ENCODE measurements at regions not wholly inside any gene's neighbourhood (a gene's known extent, or its start where the extent isn't known, plus 50 kb on each side); places are given as distances from the start of the nearest gene placed in this dataset.
"Not testable (repeated sequence)": the region's sequence is repeated elsewhere in the genome, so short reads cannot be mapped to it uniquely, and the experiment has no call there.

DNA sequence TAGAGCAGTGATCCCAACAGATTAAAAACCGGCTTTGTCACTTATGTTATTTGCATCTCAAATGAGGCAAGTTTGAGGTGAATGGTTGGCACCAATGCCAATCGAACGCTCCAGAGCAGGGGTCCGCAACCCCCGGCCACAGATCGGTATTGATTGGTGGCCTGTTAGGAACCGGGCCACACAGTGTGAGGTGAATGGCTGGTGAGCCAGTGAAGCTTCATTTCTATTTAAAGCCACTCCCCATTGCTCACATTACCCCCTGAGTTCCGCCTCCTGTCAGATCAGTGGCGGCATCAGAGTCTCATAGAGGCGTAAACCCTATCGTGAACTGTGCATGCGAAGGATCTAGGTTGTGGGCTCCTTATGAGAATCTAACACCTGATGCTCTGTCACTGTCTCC is 132.0 kb downstream of the TMEM182 start:
- H3K9me3 ChIP-seq (ENCODE audit: low read depth, low read length), result no peaks in the 10 kb centered on the region
- peaks cover 3% of the 10 kb centered on the region for H3K4me1 ChIP-seq (ENCODE audit: insufficient read depth, low read length)
- H3K4me2 ChIP-seq (ENCODE audit: insufficient read depth, low read length), result no peak overlapping the region
- no peaks in the 10 kb centered on the region for H4K20me1 ChIP-seq (ENCODE audit: insufficient read depth, low read length)
- H2AFZ ChIP-seq (ENCODE audit: low read length), result no peak overlapping the region
- no peaks in the 10 kb centered on the region for H3K36me3 ChIP-seq (ENCODE audit: insufficient read depth, low read length)
- H3K27ac ChIP-seq (ENCODE audit: low read depth, low read length), result no peak overlapping the region
- H3K4me3 ChIP-seq (ENCODE audit: insufficient read depth, low read length), result no peak overlapping the region
- no peaks in the 10 kb centered on the region for H3K27me3 ChIP-seq (ENCODE audit: insufficient read depth, low read length)
- DNase-seq (ENCODE audit: insufficient read length, low spot score, missing footprints), result no peak
- TF ChIP-seq, protein P1, sequence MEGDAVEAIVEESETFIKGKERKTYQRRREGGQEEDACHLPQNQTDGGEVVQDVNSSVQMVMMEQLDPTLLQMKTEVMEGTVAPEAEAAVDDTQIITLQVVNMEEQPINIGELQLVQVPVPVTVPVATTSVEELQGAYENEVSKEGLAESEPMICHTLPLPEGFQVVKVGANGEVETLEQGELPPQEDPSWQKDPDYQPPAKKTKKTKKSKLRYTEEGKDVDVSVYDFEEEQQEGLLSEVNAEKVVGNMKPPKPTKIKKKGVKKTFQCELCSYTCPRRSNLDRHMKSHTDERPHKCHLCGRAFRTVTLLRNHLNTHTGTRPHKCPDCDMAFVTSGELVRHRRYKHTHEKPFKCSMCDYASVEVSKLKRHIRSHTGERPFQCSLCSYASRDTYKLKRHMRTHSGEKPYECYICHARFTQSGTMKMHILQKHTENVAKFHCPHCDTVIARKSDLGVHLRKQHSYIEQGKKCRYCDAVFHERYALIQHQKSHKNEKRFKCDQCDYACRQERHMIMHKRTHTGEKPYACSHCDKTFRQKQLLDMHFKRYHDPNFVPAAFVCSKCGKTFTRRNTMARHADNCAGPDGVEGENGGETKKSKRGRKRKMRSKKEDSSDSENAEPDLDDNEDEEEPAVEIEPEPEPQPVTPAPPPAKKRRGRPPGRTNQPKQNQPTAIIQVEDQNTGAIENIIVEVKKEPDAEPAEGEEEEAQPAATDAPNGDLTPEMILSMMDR (IDR thresholded peaks at IDR 0.05; ENCODE audit: extremely low read depth, low read depth, low read length), result no peak
- no peaks in the 10 kb centered on the region for H3K79me2 ChIP-seq (ENCODE audit: insufficient read depth, low read length)

DNA sequence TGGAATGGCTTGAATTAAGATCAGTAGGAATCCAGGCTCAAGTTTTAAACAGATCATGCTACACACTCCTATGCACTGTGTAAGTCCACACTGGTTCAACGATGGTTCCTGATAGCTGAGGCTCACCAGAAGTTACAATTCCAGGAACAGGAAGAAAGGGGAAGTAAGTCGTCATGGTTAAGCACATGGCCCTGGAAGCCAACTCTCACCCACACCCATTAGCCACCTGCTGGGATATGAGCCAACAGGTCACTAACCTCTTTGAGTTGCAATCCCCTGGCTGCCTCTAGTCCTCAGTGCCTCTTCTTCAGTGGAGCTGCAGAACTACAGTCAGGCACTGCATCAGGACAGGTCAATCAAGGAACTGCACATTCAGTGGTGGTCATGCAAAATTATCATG is 133.5 kb downstream of the TMEM182 start:
- H3K27me3 ChIP-seq (ENCODE audit: insufficient read depth, low read length), result no peaks in the 10 kb centered on the region
- H2AFZ ChIP-seq (ENCODE audit: low read length), result no peak overlapping the region
- H4K20me1 ChIP-seq (ENCODE audit: insufficient read depth, low read length), result no peaks in the 10 kb centered on the region
- no peak overlapping the region for H3K4me3 ChIP-seq (ENCODE audit: insufficient read depth, low read length)
- no peak overlapping the region for H3K4me2 ChIP-seq (ENCODE audit: insufficient read depth, low read length)
- no peak for DNase-seq (ENCODE audit: insufficient read length, low spot score, missing footprints)
- no peak overlapping the region for H3K27ac ChIP-seq (ENCODE audit: low read depth, low read length)
- H3K79me2 ChIP-seq (ENCODE audit: insufficient read depth, low read length), result no peaks in the 10 kb centered on the region
- TF ChIP-seq, protein P1 (IDR thresholded peaks at IDR 0.05; ENCODE audit: extremely low read depth, low read depth, low read length), result no peak
- H3K4me1 ChIP-seq (ENCODE audit: insufficient read depth, low read length), result peaks cover 3% of the 10 kb centered on the region
- H3K36me3 ChIP-seq (ENCODE audit: insufficient read depth, low read length), result no peaks in the 10 kb centered on the region
- no peaks in the 10 kb centered on the region for H3K9me3 ChIP-seq (ENCODE audit: low read depth, low read length)

DNA sequence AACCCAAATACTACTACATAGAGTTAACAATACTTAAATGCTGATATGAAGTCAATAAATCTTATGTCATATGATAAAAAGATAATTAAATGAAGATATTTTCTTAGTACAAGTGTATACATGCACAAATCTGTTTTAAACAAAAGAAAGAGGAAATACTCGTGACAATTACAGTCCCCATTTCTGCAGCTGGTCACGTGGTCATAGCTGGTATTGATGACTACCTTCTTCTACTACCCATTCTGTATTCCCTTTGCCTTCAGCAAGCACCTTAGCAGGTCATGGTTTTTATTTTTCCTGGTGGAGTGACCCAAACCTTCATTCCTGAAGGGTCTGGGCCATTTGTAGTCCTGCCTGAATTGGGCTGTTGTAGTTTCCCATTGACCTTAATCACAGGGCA is 147.4 kb downstream of the TMEM182 start:
- not testable (repeated sequence) for H3K4me3 ChIP-seq (ENCODE audit: insufficient read depth, low read length); H3K36me3 ChIP-seq (ENCODE audit: insufficient read depth, low read length); H3K4me1 ChIP-seq (ENCODE audit: insufficient read depth, low read length); H4K20me1 ChIP-seq (ENCODE audit: insufficient read depth, low read length); H3K79me2 ChIP-seq (ENCODE audit: insufficient read depth, low read length); H3K27ac ChIP-seq (ENCODE audit: low read depth, low read length); H2AFZ ChIP-seq (ENCODE audit: low read length); H3K9me3 ChIP-seq (ENCODE audit: low read depth, low read length); H3K4me2 ChIP-seq (ENCODE audit: insufficient read depth, low read length); DNase-seq (ENCODE audit: insufficient read length, low spot score, missing footprints); H3K27me3 ChIP-seq (ENCODE audit: insufficient read depth, low read length)

DNA sequence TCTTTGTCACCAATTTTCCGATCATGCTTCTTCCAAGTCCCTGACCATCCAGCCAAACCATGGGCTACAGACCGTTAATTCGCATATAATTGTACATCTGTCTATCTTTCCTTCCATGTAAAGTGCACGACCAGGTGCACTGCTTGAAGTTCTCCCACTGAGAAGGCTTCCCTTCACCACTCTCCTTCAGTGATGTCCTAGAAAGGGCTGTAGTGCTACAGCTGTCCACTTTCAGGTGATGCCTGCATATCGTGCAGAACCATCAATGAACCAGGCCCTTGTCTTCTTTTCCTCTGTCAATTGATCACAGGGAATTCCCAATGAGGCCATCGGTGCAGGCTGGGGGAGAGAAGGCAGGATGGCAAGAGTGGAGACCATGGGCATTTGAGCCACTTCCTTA is 148.9 kb downstream of the TMEM182 start:
- H3K36me3 ChIP-seq (ENCODE audit: insufficient read depth, low read length), result no peaks in the 10 kb centered on the region
- no peaks in the 10 kb centered on the region for H3K4me1 ChIP-seq (ENCODE audit: insufficient read depth, low read length)
- no peaks in the 10 kb centered on the region for H4K20me1 ChIP-seq (ENCODE audit: insufficient read depth, low read length)
- no peaks in the 10 kb centered on the region for H3K27me3 ChIP-seq (ENCODE audit: insufficient read depth, low read length)
- no peaks in the 10 kb centered on the region for H3K79me2 ChIP-seq (ENCODE audit: insufficient read depth, low read length)
- TF ChIP-seq, protein P1 (IDR thresholded peaks at IDR 0.05; ENCODE audit: extremely low read depth, low read depth, low read length), result no peak
- no peaks in the 10 kb centered on the region for H3K9me3 ChIP-seq (ENCODE audit: low read depth, low read length)
- DNase-seq (ENCODE audit: insufficient read length, low spot score, missing footprints), result no peak
- H3K4me3 ChIP-seq (ENCODE audit: insufficient read depth, low read length), result no peak overlapping the region
- no peak overlapping the region for H3K4me2 ChIP-seq (ENCODE audit: insufficient read depth, low read length)
- no peak overlapping the region for H3K27ac ChIP-seq (ENCODE audit: low read depth, low read length)
- H2AFZ ChIP-seq (ENCODE audit: low read length), result no peak overlapping the region
